Adrenal gland (tissue), 9 donors: ENCODE measurements at regions not wholly inside any gene's neighbourhood (a gene's known extent, or its start where the extent isn't known, plus 50 kb on each side); places are given as distances from the start of the nearest gene placed in this dataset.
"Not testable (repeated sequence)": the region's sequence is repeated elsewhere in the genome, so short reads cannot be mapped to it uniquely, and the experiment has no call there.

Experiments used
- DNase-seq, 7 donors: peaks; one replicate each; pipeline ENCODE4 v3.0.0-alpha.2; 2019 to 2020
- H3K27ac ChIP-seq, 5 donors: fragments of 200-600 bp; sonication (generic) in 4 of 5; 1 replicate in 3 of 5; 2 replicates in 2 of 5; pipeline versions ENCODE4 v1.5.1 to v1.8.0; 2016 to 2020; ENCODE audit warnings: mild to moderate bottlenecking in 1 of 5
- H3K27me3 ChIP-seq: fragments of 200-600 bp; 2 replicates; pipeline ENCODE4 v1.8.0; 2021
- H3K36me3 ChIP-seq, 2 donors: fragments of 200-600 bp; replicated peaks in 1 of 2; 1 replicate in 1 of 2; 2 replicates in 1 of 2; pipeline versions ENCODE4 v1.5.1 to v1.8.0; 2018 to 2022
- H3K4me1 ChIP-seq, 2 donors: fragments of 200-600 bp; replicated peaks in 1 of 2; 1 replicate in 1 of 2; 2 replicates in 1 of 2; pipeline versions ENCODE4 v1.5.1 to v1.8.0; 2018 to 2021
- H3K4me3 ChIP-seq, 4 donors: fragments of 200-600 bp; sonication (generic) in 3 of 4; one replicate each; pipeline ENCODE4 v1.5.1; 2016 to 2018
- H3K9me3 ChIP-seq, 3 donors: fragments of 200-600 bp; sonication (generic) in 1 of 3; replicated peaks in 1 of 3; 1 replicate in 2 of 3; 2 replicates in 1 of 3; pipeline versions ENCODE4 v1.5.1 to v1.8.0; 2016 to 2021
- CTCF ChIP-seq, 6 experiments: fragments of 450-650 bp in 4 of 6; fragments of 200-600 bp in 2 of 6; sonication (generic) in 1 of 6; IDR thresholded peaks; 1 replicate in 5 of 6; 2 replicates in 1 of 6; pipeline versions ENCODE4 v1.5.1 to v1.8.0; 2016 to 2021; ENCODE audit warnings: antibody characterized with exemption in 6 of 6, mild to moderate bottlenecking in 2 of 6, moderate library complexity in 1 of 6
- POLR2A ChIP-seq, 2 donors: fragments of 450-650 bp; IDR thresholded peaks; one replicate each; pipeline ENCODE4 v1.6.1; 2017; ENCODE audit warnings: antibody characterized with exemption in 2 of 2, mild to moderate bottlenecking in 2 of 2, moderate library complexity in 1 of 2
- WGBS, 4 donors: extraction: QIAGEN DNeasy Blood & Tissue Kit in 2 of 4; methylation state at CpG; one replicate each; pipeline versions ENCODE4 v1.1.5 to v1.1.7; 2013 to 2017; 5-methylcytosine and 5-hydroxymethylcytosine counted together
- intact Hi-C, 2 donors: fragments of 100-400 bp; cut with DNase I; formaldehyde crosslinking; loops; one replicate each; pipeline versions ENCODE4 v1.14.1 to v1.15.0; 2022 to 2023
- donor health status: healthy with polysubstance abuse.
- donor health status: Bipolar disorder and iron deficiency.
- donor health status: DM: yes; HTN: yes; CAD: no.
- donor health status: DM: no; HTN: no; CAD: no.
- donor health status: DM: no; HTN: no; CAD: no.

GRCh38 chr5:51712201-51712600 lies 329.0 kb downstream of the ISL1 start:
- intact Hi-C loops, result no loop called here
- Histone ChIP-seq H3K4me3 (no peak overlapping the region), H3K27me3 (no peaks in the 10 kb centered on the region), H3K4me1 (no peaks in the 10 kb centered on the region), H3K36me3 (no peaks in the 10 kb centered on the region), H3K9me3 (no peaks in the 10 kb centered on the region), H3K27ac (no peak overlapping the region)
- 70 to 75% (median 73%) methylated on average over 5 of the region's 5 CpGs for WGBS, 4 donors
- no peak for DNase-seq
- TF ChIP-seq POLR2A (IDR thresholded peaks at IDR 0.05) (no peak), CTCF (IDR thresholded peaks at IDR 0.05) (no peak)

- H3K4me3 ChIP-seq, H3K9me3 ChIP-seq, H3K4me1 ChIP-seq, H3K27ac ChIP-seq, DNase-seq, H3K27me3 ChIP-seq, intact Hi-C loops, H3K36me3 ChIP-seq: not testable (repeated sequence)
- 80 to 95% (median 89%) methylated on average over 2 of the region's 2 CpGs for WGBS, 4 donors
These were observed 332.2 kb downstream of the ISL1 start for GRCh38 chr5:51715445-51715844.

GRCh38 chr5:51731421-51732029 lies 348.3 kb downstream of the ISL1 start:
- WGBS, 4 donors, result 31 to 46% (median 35%) methylated on average over 2 of the region's 2 CpGs
- intact Hi-C loops, result no loop called here
- no peaks in the 10 kb centered on the region for H3K36me3 ChIP-seq
- H3K4me3 ChIP-seq, result no peak overlapping the region
- no peak for DNase-seq
- TF ChIP-seq CTCF (IDR thresholded peaks at IDR 0.05), result no peak
- TF ChIP-seq POLR2A (IDR thresholded peaks at IDR 0.05), result no peak
- H3K4me1 ChIP-seq, result peaks cover 4 to 19% of the 10 kb centered on the region in 2 donors
- no peak overlapping the region for H3K27ac ChIP-seq
- no peaks in the 10 kb centered on the region for H3K27me3 ChIP-seq
- no peaks in the 10 kb centered on the region for H3K9me3 ChIP-seq

- H3K27me3 ChIP-seq, result no peaks in the 10 kb centered on the region
- H3K4me3 ChIP-seq, result no peak overlapping the region
- intact Hi-C loops, result no loop called here
- H3K36me3 ChIP-seq, result no peaks in the 10 kb centered on the region
- no peaks in the 10 kb centered on the region for H3K9me3 ChIP-seq
- no peak overlapping the region for H3K27ac ChIP-seq
- H3K4me1 ChIP-seq, result peaks cover 4 to 19% of the 10 kb centered on the region in 2 donors
- TF ChIP-seq CTCF (IDR thresholded peaks at IDR 0.05) (no peak), POLR2A (IDR thresholded peaks at IDR 0.05) (no peak)
- WGBS, 4 donors, result 16 to 29% (median 24%) methylated on average over 3 of the region's 3 CpGs
- peak in 2 of 7 donors; percentile 6 to 26 for DNase-seq
These were observed 349.1 kb downstream of the ISL1 start for GRCh38 chr5:51732304-51732703.

GRCh38 chr5:51734677-51735076 lies 351.4 kb downstream of the ISL1 start:
- no peaks in the 10 kb centered on the region for H3K27me3 ChIP-seq
- H3K27ac ChIP-seq, result no peak overlapping the region
- no peak overlapping the region for H3K4me3 ChIP-seq
- no peak for DNase-seq
- no peaks in the 10 kb centered on the region for H3K9me3 ChIP-seq
- no peaks in the 10 kb centered on the region for H3K36me3 ChIP-seq
- intact Hi-C loops, result no loop called here
- H3K4me1 ChIP-seq, result peaks cover 4 to 19% of the 10 kb centered on the region in 2 donors
- TF ChIP-seq POLR2A (IDR thresholded peaks at IDR 0.05) (no peak), CTCF (IDR thresholded peaks at IDR 0.05) (no peak)
- WGBS, 4 donors, result 79 to 90% (median 86%) methylated on average over 3 of the region's 3 CpGs
